Ectodermal cell (in vitro differentiated cells): ENCODE measurements at regions not wholly inside any gene's neighbourhood (a gene's known extent, or its start where the extent isn't known, plus 50 kb on each side); places are given as distances from the start of the nearest gene placed in this dataset.
"Not testable (repeated sequence)": the region's sequence is repeated elsewhere in the genome, so short reads cannot be mapped to it uniquely, and the experiment has no call there.

ENCODE experiments used
- H3K27ac ChIP-seq: 2 replicates; pipeline ENCODE4 v1.7.0; 2013; ENCODE audit warnings: mild to moderate bottlenecking, low read depth, low read length; ENCODE audit not compliant: insufficient read depth, poor library complexity, severe bottlenecking
- H3K27me3 ChIP-seq: 2 replicates; pipeline ENCODE4 v1.7.0; 2013; ENCODE audit warnings: mild to moderate bottlenecking, low read length; ENCODE audit not compliant: insufficient read depth, control insufficient read depth, poor library complexity, severe bottlenecking
- H3K36me3 ChIP-seq: one replicate; pipeline ENCODE4 v1.7.0; 2013; ENCODE audit warnings: low read length; ENCODE audit not compliant: control insufficient read depth, insufficient read depth
- H3K4me1 ChIP-seq: one replicate; pipeline ENCODE4 v1.7.0; 2013; ENCODE audit warnings: low read length; ENCODE audit not compliant: control insufficient read depth, insufficient read depth
- H3K4me3 ChIP-seq: 2 replicates; pipeline ENCODE4 v1.7.0; 2013; ENCODE audit warnings: low read depth, low read length, control low read depth; ENCODE audit not compliant: insufficient read depth
- H3K9me3 ChIP-seq: 2 replicates; pipeline ENCODE4 v1.7.0; 2013; ENCODE audit warnings: mild to moderate bottlenecking, low read length, moderate library complexity; ENCODE audit not compliant: control insufficient read depth
- WGBS, 2 experiments: methylation state at CpG; one replicate each; pipeline ENCODE4 v1.1.7; 2013; ENCODE audit warnings: missing lambda C conversion rate in 2 of 2; 5-methylcytosine and 5-hydroxymethylcytosine counted together

DNA sequence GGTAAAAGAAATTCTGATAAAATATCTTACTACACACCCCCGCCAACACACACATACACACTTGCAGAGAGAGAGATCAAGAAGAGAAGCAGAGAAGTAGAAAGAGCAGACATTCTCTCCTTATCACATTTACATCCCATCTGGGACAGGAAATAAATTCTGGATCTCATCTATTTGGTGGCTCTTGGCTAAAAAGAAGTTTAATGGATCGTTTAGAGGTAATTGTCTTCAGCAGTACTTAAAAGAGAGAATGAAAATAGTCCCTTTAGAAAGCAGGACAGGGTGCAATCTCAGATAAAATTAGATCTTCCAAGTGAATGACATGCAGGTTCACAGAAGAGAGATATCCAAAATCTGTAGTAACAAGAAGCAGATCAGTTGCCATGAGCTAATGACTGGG is 1392.5 kb downstream of the RAPGEF2 start:
- Histone ChIP-seq H3K36me3 (no peaks in the 10 kb centered on the region), H3K27me3 (no peaks in the 10 kb centered on the region), H3K9me3 (no peaks in the 10 kb centered on the region), H3K4me1 (no peaks in the 10 kb centered on the region), H3K27ac (no peak overlapping the region), H3K4me3 (no peak overlapping the region)
- 86 to 98% methylated on average over 1 to 2 of the region's 2 CpGs for WGBS, 2 experiments

DNA sequence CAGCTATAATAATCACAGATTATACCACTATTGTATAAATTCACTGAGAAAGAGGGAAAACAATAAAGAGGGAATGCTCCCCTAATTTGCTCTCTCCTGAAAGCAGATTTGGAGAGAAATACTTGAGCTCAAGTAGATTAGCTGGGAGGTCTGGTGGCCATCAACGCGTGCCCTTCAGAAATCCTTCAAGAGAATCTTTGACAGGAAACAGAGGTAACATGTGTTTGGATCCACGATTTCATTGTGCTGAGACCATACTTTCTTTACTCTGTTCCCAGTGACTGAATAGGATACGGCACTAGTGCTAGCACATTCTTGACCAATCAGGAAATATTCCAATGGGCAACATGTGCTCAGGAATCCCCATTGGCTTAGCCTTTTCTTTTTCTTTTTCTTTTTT is 1395.3 kb downstream of the RAPGEF2 start:
- Histone ChIP-seq H3K36me3 (no peaks in the 10 kb centered on the region), H3K9me3 (no peaks in the 10 kb centered on the region), H3K27me3 (no peaks in the 10 kb centered on the region), H3K4me3 (no peak overlapping the region), H3K27ac (no peak overlapping the region), H3K4me1 (no peaks in the 10 kb centered on the region)
- 93 to 95% methylated on average over 4 of the region's 4 CpGs for WGBS, 2 experiments

DNA sequence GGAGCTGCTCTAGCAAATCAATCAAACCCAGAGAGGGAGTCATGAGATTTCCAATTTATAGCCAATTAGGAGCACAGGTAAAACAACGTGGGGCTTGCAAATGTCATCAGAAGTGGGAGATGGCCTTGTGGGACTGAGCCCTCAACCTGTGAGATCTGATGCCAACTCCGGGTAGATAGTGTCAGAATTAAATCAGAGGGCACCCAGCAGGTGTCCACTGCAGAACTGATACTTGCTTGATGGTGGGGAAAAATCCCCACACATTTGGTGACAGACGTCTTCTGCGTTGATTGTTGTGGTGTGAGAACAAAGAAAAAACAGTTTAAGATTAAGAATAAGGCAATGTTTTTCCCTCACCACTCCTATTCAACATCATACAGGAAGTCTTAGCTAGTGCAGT is 1402.8 kb downstream of the RAPGEF2 start:
- 89 to 95% methylated on average over 4 of the region's 4 CpGs for WGBS, 2 experiments
- H3K4me3 ChIP-seq, result no peak overlapping the region
- no peaks in the 10 kb centered on the region for H3K9me3 ChIP-seq
- no peaks in the 10 kb centered on the region for H3K36me3 ChIP-seq
- H3K27me3 ChIP-seq, result no peaks in the 10 kb centered on the region
- no peak overlapping the region for H3K27ac ChIP-seq
- no peaks in the 10 kb centered on the region for H3K4me1 ChIP-seq

DNA sequence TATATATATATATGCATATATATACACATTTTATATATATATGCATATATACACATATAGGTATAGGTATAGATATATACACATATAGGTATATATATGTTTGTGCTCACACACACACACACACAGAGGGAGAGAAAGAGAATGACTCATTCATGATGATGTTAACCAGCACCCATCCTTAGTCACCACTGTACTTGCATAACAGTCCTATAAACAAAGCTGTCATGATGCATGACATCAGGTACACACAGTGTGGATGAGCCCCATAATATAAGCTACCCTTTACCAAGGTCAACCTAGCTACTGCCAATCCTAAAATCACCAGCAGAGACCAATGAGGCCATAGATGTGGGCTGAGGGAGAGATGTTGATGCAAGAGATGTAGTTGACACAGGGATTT is 1408.0 kb downstream of the RAPGEF2 start:
- Histone ChIP-seq H3K27me3 (no peaks in the 10 kb centered on the region), H3K27ac (no peak overlapping the region), H3K4me3 (no peak overlapping the region), H3K4me1 (no peaks in the 10 kb centered on the region), H3K9me3 (no peaks in the 10 kb centered on the region), H3K36me3 (no peaks in the 10 kb centered on the region)

DNA sequence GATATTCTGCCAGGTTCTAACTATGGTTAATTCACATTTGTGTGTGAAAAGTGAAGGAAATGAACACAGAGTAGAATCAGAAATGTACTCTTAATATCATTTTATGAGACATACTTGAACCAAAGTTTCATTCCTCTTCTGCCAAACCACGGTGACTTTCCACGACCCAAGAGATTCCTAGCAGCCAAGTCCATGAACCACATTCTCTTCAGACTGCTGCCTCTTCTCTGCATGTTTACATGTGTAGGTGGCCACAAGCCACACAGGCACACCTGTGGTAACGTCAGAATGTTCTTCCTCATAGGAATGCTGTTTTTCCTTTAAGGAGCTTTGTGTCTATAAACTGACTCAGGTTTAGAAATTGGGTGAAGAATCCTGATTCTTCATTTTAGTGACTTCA is 1411.2 kb downstream of the RAPGEF2 start:
- Histone ChIP-seq H3K4me3 (no peak overlapping the region), H3K36me3 (no peaks in the 10 kb centered on the region), H3K27ac (no peak overlapping the region), H3K4me1 (no peaks in the 10 kb centered on the region), H3K9me3 (no peaks in the 10 kb centered on the region), H3K27me3 (no peaks in the 10 kb centered on the region)
- 91 to 97% methylated on average over 3 of the region's 3 CpGs for WGBS, 2 experiments

DNA sequence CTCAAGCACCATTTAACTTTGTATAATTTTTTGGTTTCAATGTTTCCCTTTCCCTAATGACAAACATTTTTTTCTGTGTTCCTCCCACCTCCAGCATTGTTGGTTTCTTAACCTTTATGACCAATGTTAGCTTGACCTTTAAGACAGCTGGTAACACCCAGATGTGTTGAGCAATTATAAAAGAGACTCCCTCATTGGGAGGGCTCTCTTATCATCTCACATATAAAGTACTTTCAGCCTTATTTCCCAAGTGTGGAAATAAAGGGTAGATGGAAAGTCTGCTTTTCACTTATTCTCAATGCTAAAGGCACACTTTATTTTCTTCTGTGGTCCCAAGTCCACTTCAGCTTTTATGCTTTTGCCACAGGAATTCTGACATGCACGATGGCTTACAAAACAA is 1420.4 kb downstream of the RAPGEF2 start:
- no peak overlapping the region for H3K27ac ChIP-seq
- H3K36me3 ChIP-seq, result no peaks in the 10 kb centered on the region
- 86 to 89% methylated on average over 1 of the region's 1 CpG for WGBS, 2 experiments
- no peaks in the 10 kb centered on the region for H3K9me3 ChIP-seq
- no peak overlapping the region for H3K4me3 ChIP-seq
- no peaks in the 10 kb centered on the region for H3K4me1 ChIP-seq
- no peaks in the 10 kb centered on the region for H3K27me3 ChIP-seq

DNA sequence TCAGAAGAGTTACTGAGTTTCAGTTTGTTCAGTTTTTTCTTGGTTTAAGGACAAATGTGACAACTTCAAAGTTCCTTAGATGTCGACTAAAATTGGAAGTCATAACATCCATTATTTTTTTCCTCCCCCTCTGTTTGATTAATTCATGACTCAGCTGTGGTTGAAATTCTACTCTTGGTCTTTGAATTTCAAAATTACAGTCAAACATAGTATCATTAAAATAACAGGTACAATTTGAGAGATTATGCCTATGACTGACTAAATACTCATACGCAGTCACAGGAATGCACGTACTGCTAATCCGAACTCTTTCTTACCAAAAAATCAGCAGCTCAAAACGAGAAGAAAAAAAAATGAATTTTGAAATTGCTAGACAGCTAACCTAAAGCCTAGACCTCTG is 1434.8 kb downstream of the RAPGEF2 start:
- no peak overlapping the region for H3K4me3 ChIP-seq
- no peaks in the 10 kb centered on the region for H3K27me3 ChIP-seq
- H3K36me3 ChIP-seq, result no peaks in the 10 kb centered on the region
- H3K9me3 ChIP-seq, result no peaks in the 10 kb centered on the region
- WGBS, 2 experiments, result 97 to 98% methylated on average over 4 to 5 of the region's 5 CpGs
- no peak overlapping the region for H3K27ac ChIP-seq
- H3K4me1 ChIP-seq, result no peaks in the 10 kb centered on the region

DNA sequence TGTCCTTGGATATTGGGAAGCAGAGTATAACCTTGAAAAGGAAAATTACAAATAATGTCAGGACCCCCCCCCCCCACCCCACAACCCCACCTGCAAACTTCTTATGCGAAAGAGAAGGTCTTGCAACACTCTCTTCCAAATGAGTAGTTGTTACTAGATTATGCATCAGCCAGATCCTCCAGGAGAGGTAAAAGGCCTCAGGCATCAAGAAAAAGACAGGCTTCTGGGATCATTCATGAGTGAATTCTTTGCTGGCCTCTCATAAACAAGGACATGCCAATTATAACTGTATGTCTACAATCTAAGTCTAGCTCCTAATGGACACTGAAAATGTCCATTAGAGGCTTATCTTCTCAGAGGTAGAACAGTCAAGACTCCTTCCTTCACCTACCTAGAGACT is 1443.3 kb downstream of the RAPGEF2 start:
- no peaks in the 10 kb centered on the region for H3K4me1 ChIP-seq
- H3K27ac ChIP-seq, result no peak overlapping the region
- WGBS, 2 experiments, result 100% methylated on average over 1 of the region's 1 CpG; no CpG with 5 or more reads in 1 of the 2 experiments
- no peaks in the 10 kb centered on the region for H3K9me3 ChIP-seq
- H3K4me3 ChIP-seq, result no peak overlapping the region
- H3K36me3 ChIP-seq, result no peaks in the 10 kb centered on the region
- H3K27me3 ChIP-seq, result no peaks in the 10 kb centered on the region

DNA sequence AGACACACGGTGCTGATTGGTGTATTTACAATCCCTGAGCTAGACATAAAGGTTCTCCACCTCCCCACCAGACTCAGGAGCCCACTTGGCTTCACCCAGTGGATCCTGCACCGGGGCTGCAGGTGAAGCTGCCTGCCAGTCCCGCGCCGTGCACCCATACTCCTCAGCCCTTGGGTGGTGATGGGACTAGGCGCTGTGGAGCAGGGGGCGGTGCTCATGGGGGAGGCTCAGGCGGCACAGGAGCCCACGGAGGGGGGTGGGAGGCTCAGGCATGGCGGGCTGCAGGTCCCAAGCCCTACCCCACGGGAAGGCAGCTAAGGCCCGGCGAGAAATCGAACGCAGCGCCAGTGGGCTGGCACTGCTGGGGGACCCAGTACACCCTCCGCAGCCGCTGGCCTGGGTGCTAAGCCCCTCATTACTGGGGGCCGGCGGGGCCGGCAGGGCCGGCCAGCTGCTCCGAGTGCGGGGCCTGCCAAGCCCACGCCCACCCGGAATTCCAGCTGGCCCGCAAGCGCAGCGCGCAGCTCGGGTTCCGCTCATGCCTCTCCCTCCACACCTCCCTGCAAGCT is 1447.2 kb downstream of the RAPGEF2 start:
- not testable (repeated sequence) for H3K36me3 ChIP-seq, H3K9me3 ChIP-seq, H3K27me3 ChIP-seq, H3K4me3 ChIP-seq, H3K4me1 ChIP-seq, H3K27ac ChIP-seq
- 96% methylated on average over 32 of the region's 32 CpGs for WGBS, 2 experiments

DNA sequence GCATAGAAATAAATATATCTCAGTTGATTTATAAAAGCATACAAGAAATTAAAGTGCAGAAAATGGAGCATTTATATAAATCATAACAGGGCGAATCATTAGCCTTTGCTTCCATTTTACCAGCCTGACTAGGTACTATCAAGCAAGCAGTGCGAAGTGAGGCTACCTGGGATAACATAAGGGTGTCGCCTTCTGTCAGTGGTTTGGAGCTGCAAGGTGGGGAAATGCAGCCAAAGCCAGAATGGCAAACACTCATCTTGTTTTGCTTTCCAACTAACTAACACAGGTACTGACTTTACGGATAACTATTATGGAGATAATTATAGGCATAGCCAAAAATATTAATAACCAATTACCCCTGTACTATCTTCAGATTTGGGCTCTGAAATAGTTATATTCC is 1459.8 kb downstream of the RAPGEF2 start:
- Histone ChIP-seq H3K4me1 (no peaks in the 10 kb centered on the region), H3K27me3 (no peaks in the 10 kb centered on the region), H3K36me3 (no peaks in the 10 kb centered on the region), H3K4me3 (no peak overlapping the region), H3K9me3 (no peaks in the 10 kb centered on the region), H3K27ac (no peak overlapping the region)
- 92 to 98% methylated on average over 3 of the region's 4 CpGs for WGBS, 2 experiments
